ENCODE measurements at regions not wholly inside any gene's neighbourhood (a gene's known extent, or its start where the extent isn't known, plus 50 kb on each side); places are given as distances from the start of the nearest gene placed in this dataset.

- no peak for TF ChIP-seq CEBPB (IDR thresholded peaks at IDR 0.05; ENCODE audit: low read depth)
- TF ChIP-seq POLR2A (IDR thresholded peaks at IDR 0.05; ENCODE audit: borderline replicate concordance, extremely low read depth, insufficient read depth, insufficient read length) = no peak
- TF ChIP-seq EZH2 (IDR thresholded peaks at IDR 0.05) = no peak
- no peak for TF ChIP-seq ATF3 (IDR thresholded peaks at IDR 0.05)
- TF ChIP-seq RAD21 (IDR thresholded peaks at IDR 0.05; ENCODE audit: low read depth) = no peak
- TF ChIP-seq CTCF (IDR thresholded peaks at IDR 0.05 in 2 of 3, conservative IDR thresholded peaks at IDR 0.05 in 1 of 3; ENCODE audit: borderline replicate concordance in 1 of 3, insufficient read depth in 1 of 3, low read depth in 2 of 3, low read length in 2 of 3) = no peak
Observed at GRCh38 chr1:60591583-60591982, 490.8 kb upstream of the NFIA start.

All from HCT116 (cell line).